ENCODE measurements at regions not wholly inside any gene's neighbourhood (a gene's known extent, or its start where the extent isn't known, plus 50 kb on each side); places are given as distances from the start of the nearest gene placed in this dataset.

GRCh38 chr6:157764178-157765068, 58.6 kb upstream of the SNX9 start (continued):
- TF ChIP-seq ETS2 (tag; IDR thresholded peaks at IDR 0.05; ENCODE audit: borderline replicate concordance, poor library complexity, severe bottlenecking) (no peak), CBX3 (IDR thresholded peaks at IDR 0.05; ENCODE audit: borderline replicate concordance in 1 of 2, low read length in 2 of 2) (peak in 1 of 2 experiments; percentile 79; a peak in 1 of 3 replicates), ZNF124 (CRISPR knock-in tag; IDR thresholded peaks at IDR 0.05) (no peak), CBX1 (IDR thresholded peaks at IDR 0.05; ENCODE audit: low read depth) (no peak), TRIM24 (IDR thresholded peaks at IDR 0.05) (peak in 1 of 2 experiments; percentile 66; a peak in 1 of 4 replicates), ZBTB40 (IDR thresholded peaks at IDR 0.05) (no peak; the same call in 1 of the 2 replicates), ZBTB40 (CRISPR knock-in tag; IDR thresholded peaks at IDR 0.05) (no peak), NKRF (IDR thresholded peaks at IDR 0.05; ENCODE audit: borderline replicate concordance) (no peak), COPS2 (conservative IDR thresholded peaks at IDR 0.05) (no peak), POLR2G (IDR thresholded peaks at IDR 0.05; ENCODE audit: low read depth, low read length) (no peak), ZNF551 (CRISPR knock-in tag; IDR thresholded peaks at IDR 0.05) (no peak), TEAD4 (IDR thresholded peaks at IDR 0.05; ENCODE audit: low read length) (peak; percentile 75), TEAD4 (CRISPR knock-in tag; IDR thresholded peaks at IDR 0.05; ENCODE audit: borderline replicate concordance) (peak; percentile 63; the same call in 1 of the 2 replicates), HDAC3 (IDR thresholded peaks at IDR 0.05; ENCODE audit: borderline replicate concordance, partially characterized antibody) (peak; percentile 8), RBM17 (IDR thresholded peaks at IDR 0.05; ENCODE audit: borderline replicate concordance, low read depth, low read length) (no peak), KLF1 (tag; IDR thresholded peaks at IDR 0.05) (no peak), ZNF589 (CRISPR knock-in tag; IDR thresholded peaks at IDR 0.05; ENCODE audit: low read depth) (peak; percentile 92; the same call in 1 of the 2 replicates)

All from K562 (cell line).